PC-9 (cell line): ENCODE measurements at regions not wholly inside any gene's neighbourhood (a gene's known extent, or its start where the extent isn't known, plus 50 kb on each side); places are given as distances from the start of the nearest gene placed in this dataset.

Experiments
- BruUV-seq: library from RNA; stranded (reverse); fragments of 400-500 nt; replicated peaks from 2 replicates; lab custom pipeline; 2021; lab: Mats Ljungman, UMichigan
- CTCF ChIA-PET: fragments of 300-600 bp; sonication (Branson Sonifier 250); formaldehyde crosslinking; loops from one replicate; lab custom pipeline; 2022; ENCODE audit warnings: antibody characterized with exemption; lab: Charles Lee
- POLR2A ChIA-PET: fragments of 300-600 bp; sonication (Branson Sonifier 250); formaldehyde crosslinking; loops from one replicate; lab custom pipeline; 2022; ENCODE audit warnings: antibody characterized with exemption; ENCODE audit not compliant: unreplicated experiment; lab: Charles Lee
- DNase-seq, 2 experiments: peaks; one replicate each; pipeline versions ENCODE4 v3.0.0 to v3.0.0-alpha.2; 2015 to 2022; ENCODE audit warnings: mixed read lengths in 1 of 2
- H2AFZ ChIP-seq: fragments of 200-600 bp; sonication (generic); 2 replicates; pipeline ENCODE4 v1.8.1; 2017; ENCODE audit warnings: antibody characterized with exemption
- H3F3A ChIP-seq: fragments of 200-600 bp; sonication (generic); 2 replicates; pipeline ENCODE4 v1.8.1; 2017; ENCODE audit warnings: antibody characterized with exemption, mild to moderate bottlenecking, low read depth; ENCODE audit not compliant: insufficient read depth
- H3K27ac ChIP-seq: fragments of 200-600 bp; sonication (generic); 2 replicates; pipeline ENCODE4 v1.6.1; 2016; ENCODE audit warnings: mixed run types
- H3K27me3 ChIP-seq: fragments of 200-600 bp; sonication (generic); 2 replicates; pipeline ENCODE4 v1.6.1; 2016; ENCODE audit warnings: low read depth, mixed run types; ENCODE audit not compliant: insufficient read depth
- H3K36me3 ChIP-seq: fragments of 200-600 bp; sonication (generic); 2 replicates; pipeline ENCODE4 v1.6.1; 2016; ENCODE audit warnings: low read depth, mixed run types
- H3K4me1 ChIP-seq: fragments of 200-600 bp; sonication (generic); replicated peaks from 2 replicates; pipeline ENCODE4 v1.6.1; 2016; ENCODE audit warnings: mixed run types; ENCODE audit not compliant: insufficient read depth
- H3K4me2 ChIP-seq: fragments of 200-600 bp; sonication (generic); 2 replicates; pipeline ENCODE4 v1.6.1; 2017; ENCODE audit warnings: mixed run types
- H3K4me3 ChIP-seq: fragments of 200-600 bp; sonication (generic); 2 replicates; pipeline ENCODE4 v1.6.1; 2016; ENCODE audit warnings: mixed run types
- H3K79me2 ChIP-seq: fragments of 200-600 bp; sonication (generic); 2 replicates; pipeline ENCODE4 v1.6.1; 2017; ENCODE audit warnings: low read depth, mixed run types
- H3K9me2 ChIP-seq: fragments of 200-600 bp; sonication (generic); 2 replicates; pipeline ENCODE4 v1.8.1; 2017; ENCODE audit warnings: mild to moderate bottlenecking; ENCODE audit not compliant: insufficient read depth
- H3K9me3 ChIP-seq: fragments of 200-600 bp; sonication (generic); 2 replicates; pipeline ENCODE4 v1.8.1; 2016; ENCODE audit warnings: low read depth; ENCODE audit not compliant: insufficient read depth
- H4K20me1 ChIP-seq: fragments of 200-600 bp; sonication (generic); 2 replicates; pipeline ENCODE4 v1.8.1; 2017; ENCODE audit not compliant: insufficient read depth
- EZH2 ChIP-seq: fragments of 200-600 bp; sonication (generic); IDR thresholded peaks from 2 replicates; pipeline ENCODE4 v1.8.0; 2017; ENCODE audit warnings: antibody characterized with exemption, low read depth
- intact Hi-C: fragments of 100-400 bp; cut with micrococcal nuclease; formaldehyde crosslinking; loops from one replicate; pipeline ENCODE4 v1.10.0; 2022; ENCODE audit not compliant: unreplicated experiment
- TF ChIP-seq, protein P1 (sequence below): fragments of 200-600 bp; sonication (generic); conservative IDR thresholded peaks from 2 replicates; pipeline ENCODE4 v1.6.1; 2017; ENCODE audit warnings: mixed run types, antibody characterized with exemption, mild to moderate bottlenecking, moderate library complexity

DNA sequence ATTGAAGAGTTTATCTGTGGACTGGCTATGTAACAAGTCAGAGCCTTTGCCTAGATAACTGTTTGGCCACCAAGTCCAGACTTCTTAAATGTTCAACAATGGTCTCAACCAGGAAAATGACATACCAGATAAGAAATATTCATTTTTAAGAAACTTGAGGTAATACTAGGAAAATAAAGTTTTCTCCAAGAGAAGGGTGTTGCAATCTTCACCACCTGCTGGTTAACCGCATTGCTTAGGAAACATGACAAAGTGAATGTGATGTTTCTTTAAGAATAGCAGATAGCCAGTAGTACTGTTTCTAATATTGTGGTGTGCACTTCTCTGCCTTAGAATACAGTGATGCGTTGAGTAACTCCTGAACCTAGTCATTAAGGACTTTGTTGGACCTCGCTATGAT, 321.5 kb upstream of the CADM2 start:
- H3K4me3 ChIP-seq, result no peak overlapping the region
- TF ChIP-seq EZH2, result no peak
- TF ChIP-seq, protein P1, sequence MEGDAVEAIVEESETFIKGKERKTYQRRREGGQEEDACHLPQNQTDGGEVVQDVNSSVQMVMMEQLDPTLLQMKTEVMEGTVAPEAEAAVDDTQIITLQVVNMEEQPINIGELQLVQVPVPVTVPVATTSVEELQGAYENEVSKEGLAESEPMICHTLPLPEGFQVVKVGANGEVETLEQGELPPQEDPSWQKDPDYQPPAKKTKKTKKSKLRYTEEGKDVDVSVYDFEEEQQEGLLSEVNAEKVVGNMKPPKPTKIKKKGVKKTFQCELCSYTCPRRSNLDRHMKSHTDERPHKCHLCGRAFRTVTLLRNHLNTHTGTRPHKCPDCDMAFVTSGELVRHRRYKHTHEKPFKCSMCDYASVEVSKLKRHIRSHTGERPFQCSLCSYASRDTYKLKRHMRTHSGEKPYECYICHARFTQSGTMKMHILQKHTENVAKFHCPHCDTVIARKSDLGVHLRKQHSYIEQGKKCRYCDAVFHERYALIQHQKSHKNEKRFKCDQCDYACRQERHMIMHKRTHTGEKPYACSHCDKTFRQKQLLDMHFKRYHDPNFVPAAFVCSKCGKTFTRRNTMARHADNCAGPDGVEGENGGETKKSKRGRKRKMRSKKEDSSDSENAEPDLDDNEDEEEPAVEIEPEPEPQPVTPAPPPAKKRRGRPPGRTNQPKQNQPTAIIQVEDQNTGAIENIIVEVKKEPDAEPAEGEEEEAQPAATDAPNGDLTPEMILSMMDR, result no peak

DNA sequence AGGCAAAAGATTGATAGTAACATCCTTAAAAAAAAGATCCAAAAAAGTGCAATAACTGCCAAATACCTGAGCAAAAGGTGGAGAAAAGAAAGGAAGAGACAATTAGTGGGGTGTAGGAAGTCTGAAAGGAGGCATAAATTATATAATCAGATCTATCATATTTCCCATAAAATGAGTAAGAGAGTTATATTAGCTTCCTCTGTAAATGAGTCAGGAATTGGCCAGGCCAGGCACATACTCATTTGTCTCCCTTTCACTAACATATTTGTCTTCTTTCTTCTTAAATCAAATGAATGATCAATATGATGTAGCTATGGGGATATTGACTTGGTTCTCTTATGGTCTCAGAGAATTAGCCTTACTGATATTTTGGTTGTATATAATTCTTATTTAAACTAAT, 292.3 kb upstream of the CADM2 start:
- DNase-seq, result no peak
- no peaks in the 10 kb centered on the region for H3K79me2 ChIP-seq
- H3K9me2 ChIP-seq, result peaks cover 4% of the 10 kb centered on the region; the same call in 1 of the 2 replicates
- POLR2A ChIA-PET, result no interaction called here
- no peak overlapping the region for H3K4me2 ChIP-seq
- no peaks in the 10 kb centered on the region for H4K20me1 ChIP-seq
- CTCF ChIA-PET, result no interaction called here
- H3K27me3 ChIP-seq, result no peaks in the 10 kb centered on the region
- no peak overlapping the region for H3K27ac ChIP-seq
- H3F3A ChIP-seq, result no peaks in the 10 kb centered on the region
- H2AFZ ChIP-seq, result no peak overlapping the region
- H3K4me3 ChIP-seq, result no peak overlapping the region
- no TSS peak for BruUV-seq
- intact Hi-C loops, result no loop called here
- no peaks in the 10 kb centered on the region for H3K9me3 ChIP-seq
- no peaks in the 10 kb centered on the region for H3K4me1 ChIP-seq
- no peaks in the 10 kb centered on the region for H3K36me3 ChIP-seq
- TF ChIP-seq, protein P1, result no peak
- no peak for TF ChIP-seq EZH2

More for the DNA sequence above, 321.5 kb upstream of the CADM2 start:
- H3K27me3 ChIP-seq, result no peaks in the 10 kb centered on the region
- H3K79me2 ChIP-seq, result no peaks in the 10 kb centered on the region
- H3K36me3 ChIP-seq, result no peaks in the 10 kb centered on the region
- H3K27ac ChIP-seq, result no peak overlapping the region
- no peaks in the 10 kb centered on the region for H3K9me3 ChIP-seq
- CTCF ChIA-PET, result no interaction called here
- no peaks in the 10 kb centered on the region for H4K20me1 ChIP-seq
- BruUV-seq, result no TSS peak
- POLR2A ChIA-PET, result no interaction called here
- intact Hi-C loops, result no loop called here
- no peak overlapping the region for H2AFZ ChIP-seq
- H3K4me2 ChIP-seq, result no peak overlapping the region
- no peak for DNase-seq
- H3F3A ChIP-seq, result no peaks in the 10 kb centered on the region
- H3K4me1 ChIP-seq, result no peaks in the 10 kb centered on the region
- H3K9me2 ChIP-seq, result no peaks in the 10 kb centered on the region

DNA sequence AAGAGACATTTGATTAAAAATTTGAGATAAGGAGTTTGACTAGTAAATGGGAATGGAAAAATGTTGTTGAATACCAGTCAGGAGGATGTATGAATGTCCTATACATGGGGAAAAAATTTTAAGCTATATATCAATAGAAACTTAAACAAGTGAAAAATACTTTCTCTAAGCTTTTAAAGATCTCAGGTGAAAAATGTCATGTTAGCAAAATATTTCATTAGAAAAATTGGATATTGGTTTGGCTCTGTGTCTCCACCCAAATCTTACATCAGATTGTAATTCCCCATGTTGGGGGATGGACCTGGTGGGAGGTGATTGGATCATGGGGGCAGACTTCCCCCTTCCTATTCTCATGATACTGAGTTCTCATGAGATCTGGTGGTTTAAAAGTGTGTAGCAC, 279.6 kb upstream of the CADM2 start:
- no peaks in the 10 kb centered on the region for H3K79me2 ChIP-seq
- no peaks in the 10 kb centered on the region for H3K27me3 ChIP-seq
- DNase-seq, result no peak
- TF ChIP-seq EZH2, result no peak
- TF ChIP-seq, protein P1, result no peak
- no peak overlapping the region for H3K4me2 ChIP-seq
- BruUV-seq, result no TSS peak
- H3K9me2 ChIP-seq, result no peaks in the 10 kb centered on the region
- ChIA-PET CTCF (no interaction called here), POLR2A (no interaction called here)
- no peaks in the 10 kb centered on the region for H3K4me1 ChIP-seq
- no peaks in the 10 kb centered on the region for H3K36me3 ChIP-seq
- H3F3A ChIP-seq, result no peaks in the 10 kb centered on the region
- H3K9me3 ChIP-seq, result no peaks in the 10 kb centered on the region
- no peak overlapping the region for H2AFZ ChIP-seq
- H3K27ac ChIP-seq, result no peak overlapping the region
- intact Hi-C loops, result no loop called here
- no peak overlapping the region for H3K4me3 ChIP-seq
- H4K20me1 ChIP-seq, result no peaks in the 10 kb centered on the region
